Ovary (tissue), 7 donors: ENCODE measurements at regions not wholly inside any gene's neighbourhood (a gene's known extent, or its start where the extent isn't known, plus 50 kb on each side); places are given as distances from the start of the nearest gene placed in this dataset.

Source experiments
- DNase-seq, 5 donors: peaks; one replicate each; pipeline ENCODE4 v3.0.0-alpha.2; 2019 to 2020
- H3K27ac ChIP-seq, 2 donors: fragments of 200-600 bp; one replicate each; pipeline versions ENCODE4 v1.5.1 to v1.8.0; 2019 to 2022
- H3K27me3 ChIP-seq: fragments of 200-600 bp; one replicate; pipeline ENCODE4 v1.8.0; 2022
- H3K36me3 ChIP-seq: fragments of 200-600 bp; sonication (generic); one replicate; pipeline ENCODE4 v1.5.1; 2019
- H3K4me1 ChIP-seq: one replicate; pipeline ENCODE4 v1.8.1; 2013; ENCODE audit warnings: mild to moderate bottlenecking, moderate library complexity; ENCODE audit not compliant: insufficient read depth
- H3K4me3 ChIP-seq: fragments of 200-600 bp; sonication (generic); one replicate; pipeline ENCODE4 v1.5.1; 2017
- H3K9me3 ChIP-seq, 2 donors: fragments of 200-600 bp in 1 of 2; sonication (generic) in 1 of 2; one replicate each; pipeline versions ENCODE4 v1.5.1 to v1.8.1; 2013 to 2019; ENCODE audit warnings: mild to moderate bottlenecking in 1 of 2, moderate library complexity in 1 of 2
- EP300 ChIP-seq: sonication (generic); formaldehyde crosslinking; IDR thresholded peaks from one replicate; pipeline ENCODE4 v1.6.1; 2017; ENCODE audit warnings: antibody characterized with exemption
- POLR2A ChIP-seq: fragments of 450-650 bp; IDR thresholded peaks from one replicate; pipeline ENCODE4 v1.6.1; 2017; ENCODE audit warnings: antibody characterized with exemption, mild to moderate bottlenecking, moderate library complexity
- WGBS, 3 donors: extraction: QIAGEN DNeasy Blood & Tissue Kit in 1 of 3; methylation state at CpG; one replicate each; pipeline versions ENCODE4 v1.1.5 to v1.1.7; 2013 to 2017; 5-methylcytosine and 5-hydroxymethylcytosine counted together
- intact Hi-C, 4 donors: fragments of 100-400 bp; cut with DNase I; formaldehyde crosslinking; loops; one replicate each; pipeline versions ENCODE4 v1.11.0 to v1.15.1; 2022 to 2023
- TF ChIP-seq, protein P1 (sequence below), 3 donors: fragments of 450-650 bp in 2 of 3; fragments of 200-600 bp in 1 of 3; IDR thresholded peaks; one replicate each; pipeline versions ENCODE4 v1.5.1 to v1.8.0; 2016 to 2022; ENCODE audit warnings: antibody characterized with exemption in 3 of 3, mild to moderate bottlenecking in 1 of 3
- donor health status: DM: no; HTN: no; CAD: no; lungs with moderate emphysema.
- donor health status: DM: no; HTN: no; CAD: no.
- donor health status: Bipolar disorder and iron deficiency.
- donor health status: DM: no; HTN: no; CAD: no.
- donor health status: DM: yes; HTN: yes; CAD: no.

DNA sequence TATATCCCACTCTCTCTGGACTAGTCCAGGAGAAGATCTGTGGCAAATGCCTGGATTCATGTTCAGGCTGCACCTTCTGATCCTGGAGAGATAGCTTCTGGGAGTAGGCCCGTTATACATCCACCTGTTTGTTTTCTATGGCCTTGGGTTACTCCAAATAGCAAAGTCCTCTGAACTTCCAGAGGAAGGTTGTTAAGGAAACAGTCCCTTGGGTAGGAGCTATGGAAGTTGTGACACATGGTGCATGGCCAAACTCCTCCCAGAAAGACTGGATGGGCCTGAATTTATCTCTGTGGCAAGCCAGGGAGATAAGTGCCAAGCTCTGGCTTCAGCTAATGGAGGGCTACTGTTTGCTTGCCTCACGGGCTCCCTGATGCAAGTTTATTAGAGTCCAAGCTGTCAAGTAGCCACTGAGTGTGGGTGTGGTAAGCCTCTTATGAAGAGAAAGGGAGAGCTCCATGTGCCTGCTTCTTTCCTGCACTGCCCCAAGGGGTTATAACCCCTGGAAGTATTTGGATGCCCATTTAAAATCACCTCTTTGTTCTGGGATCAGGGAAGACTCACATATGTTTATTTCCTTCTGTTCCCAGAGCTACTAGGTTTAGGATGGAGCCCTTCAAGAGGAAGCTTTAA, 328.7 kb upstream of the ATP11B start:
- intact Hi-C loops, result no loop called here
- 49 to 64% (median 55%) methylated on average over 2 of the region's 2 CpGs for WGBS, 3 donors
- Histone ChIP-seq H3K27ac (no peak overlapping the region), H3K9me3 (no peaks in the 10 kb centered on the region), H3K4me1 (no peaks in the 10 kb centered on the region), H3K27me3 (no peaks in the 10 kb centered on the region), H3K36me3 (no peaks in the 10 kb centered on the region), H3K4me3 (no peak overlapping the region)
- DNase-seq, result no peak
- TF ChIP-seq, protein P1, sequence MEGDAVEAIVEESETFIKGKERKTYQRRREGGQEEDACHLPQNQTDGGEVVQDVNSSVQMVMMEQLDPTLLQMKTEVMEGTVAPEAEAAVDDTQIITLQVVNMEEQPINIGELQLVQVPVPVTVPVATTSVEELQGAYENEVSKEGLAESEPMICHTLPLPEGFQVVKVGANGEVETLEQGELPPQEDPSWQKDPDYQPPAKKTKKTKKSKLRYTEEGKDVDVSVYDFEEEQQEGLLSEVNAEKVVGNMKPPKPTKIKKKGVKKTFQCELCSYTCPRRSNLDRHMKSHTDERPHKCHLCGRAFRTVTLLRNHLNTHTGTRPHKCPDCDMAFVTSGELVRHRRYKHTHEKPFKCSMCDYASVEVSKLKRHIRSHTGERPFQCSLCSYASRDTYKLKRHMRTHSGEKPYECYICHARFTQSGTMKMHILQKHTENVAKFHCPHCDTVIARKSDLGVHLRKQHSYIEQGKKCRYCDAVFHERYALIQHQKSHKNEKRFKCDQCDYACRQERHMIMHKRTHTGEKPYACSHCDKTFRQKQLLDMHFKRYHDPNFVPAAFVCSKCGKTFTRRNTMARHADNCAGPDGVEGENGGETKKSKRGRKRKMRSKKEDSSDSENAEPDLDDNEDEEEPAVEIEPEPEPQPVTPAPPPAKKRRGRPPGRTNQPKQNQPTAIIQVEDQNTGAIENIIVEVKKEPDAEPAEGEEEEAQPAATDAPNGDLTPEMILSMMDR (IDR thresholded peaks at IDR 0.05), result no peak
- TF ChIP-seq POLR2A (no peak), EP300 (no peak)

DNA sequence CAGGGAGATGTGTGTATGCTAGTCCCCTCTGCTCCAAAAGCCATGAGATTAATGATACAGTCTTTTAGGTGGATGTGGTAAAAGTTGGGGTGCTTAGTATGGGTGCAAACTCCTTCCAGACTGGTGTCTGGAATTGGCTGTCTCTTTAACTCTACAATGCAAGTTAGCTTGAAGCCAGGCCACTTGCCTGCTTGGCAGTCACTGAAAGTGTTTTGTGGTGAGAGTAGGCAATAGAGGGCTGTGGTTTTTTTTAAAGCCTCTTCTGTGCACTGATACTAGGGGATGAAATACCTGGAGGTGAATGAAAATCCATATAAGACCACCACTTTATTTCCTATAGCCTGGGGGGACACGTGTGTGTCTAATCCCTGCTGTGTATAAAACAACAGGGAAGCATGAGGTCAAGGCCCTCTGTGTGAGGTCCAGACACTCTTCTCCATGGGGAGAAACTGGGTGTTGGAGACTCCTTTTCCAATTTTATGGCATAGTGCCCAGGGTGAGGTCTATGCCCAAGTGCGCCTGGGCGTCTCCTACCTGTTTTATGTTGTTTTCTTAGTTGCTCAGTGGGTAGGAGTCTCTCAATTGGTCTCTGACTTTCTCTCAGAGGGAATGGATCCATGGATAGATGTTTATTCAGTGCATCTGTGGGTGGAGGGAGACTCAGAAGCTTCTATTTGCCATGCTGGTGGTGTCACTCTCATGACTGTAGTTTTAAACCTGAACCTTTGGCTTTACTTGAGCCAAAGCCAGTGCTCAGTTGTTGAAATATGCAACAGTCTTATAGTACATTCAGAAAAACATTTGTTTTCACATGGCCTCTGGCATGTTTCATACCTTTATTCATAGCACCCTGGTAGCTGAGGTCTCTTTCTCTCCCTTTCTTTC, 327.8 kb upstream of the ATP11B start:
- no peak for DNase-seq
- no peak overlapping the region for H3K27ac ChIP-seq
- 59 to 67% (median 61%) methylated on average over 3 of the region's 3 CpGs for WGBS, 3 donors
- H3K36me3 ChIP-seq, result no peaks in the 10 kb centered on the region
- TF ChIP-seq POLR2A (no peak), EP300 (no peak)
- TF ChIP-seq, protein P1 (IDR thresholded peaks at IDR 0.05), result no peak
- intact Hi-C loops, result no loop called here
- no peaks in the 10 kb centered on the region for H3K9me3 ChIP-seq
- no peaks in the 10 kb centered on the region for H3K4me1 ChIP-seq
- H3K4me3 ChIP-seq, result no peak overlapping the region
- no peaks in the 10 kb centered on the region for H3K27me3 ChIP-seq

DNA sequence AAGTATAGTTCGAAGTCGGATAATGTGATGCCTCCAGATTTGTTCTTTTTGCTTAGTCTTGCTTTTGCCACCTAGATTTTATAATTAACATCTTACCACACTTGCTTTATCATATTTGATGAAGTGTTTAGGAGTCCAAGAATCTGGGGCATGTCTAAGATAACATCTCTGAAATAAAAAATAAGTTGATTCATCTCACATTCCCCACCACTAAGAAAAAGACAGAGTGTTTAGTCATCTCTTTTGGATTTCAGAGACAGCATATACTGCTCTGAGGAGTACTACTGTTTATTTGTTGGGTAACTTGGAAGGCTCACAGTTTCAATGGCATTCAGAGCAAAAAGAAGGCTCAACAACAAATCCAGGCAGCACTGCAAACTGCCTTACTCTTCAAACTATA, 324.2 kb upstream of the ATP11B start:
- H3K4me1 ChIP-seq, result no peaks in the 10 kb centered on the region
- H3K27ac ChIP-seq, result no peak overlapping the region
- H3K9me3 ChIP-seq, result no peaks in the 10 kb centered on the region
- 88 to 92% (median 91%) methylated on average over 2 of the region's 2 CpGs for WGBS, 3 donors
- no peak for DNase-seq
- TF ChIP-seq, protein P1 (IDR thresholded peaks at IDR 0.05), result no peak
- TF ChIP-seq POLR2A (no peak), EP300 (no peak)
- H3K4me3 ChIP-seq, result no peak overlapping the region
- H3K36me3 ChIP-seq, result no peaks in the 10 kb centered on the region
- H3K27me3 ChIP-seq, result no peaks in the 10 kb centered on the region
- intact Hi-C loops, result no loop called here

DNA sequence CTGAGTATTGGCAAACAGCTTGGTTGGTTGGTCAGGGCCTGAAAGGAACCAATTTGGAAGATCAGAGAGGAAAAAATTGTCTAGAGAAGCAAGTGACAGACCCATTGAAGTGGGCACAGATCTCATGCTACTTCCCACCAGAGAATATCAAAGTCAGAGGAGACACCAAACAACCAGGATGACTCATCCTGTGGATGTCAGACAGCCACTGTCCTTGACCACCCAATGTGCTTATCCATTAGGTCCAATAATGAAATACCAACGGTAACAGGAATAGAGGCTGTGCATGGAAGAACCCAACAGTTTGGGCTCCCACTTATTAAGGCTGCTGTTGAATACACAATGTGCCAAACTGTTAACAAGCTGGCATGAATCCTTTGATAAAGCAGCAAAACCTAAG, 323.1 kb upstream of the ATP11B start:
- no peak for TF ChIP-seq POLR2A
- TF ChIP-seq, protein P1 (IDR thresholded peaks at IDR 0.05), result no peak
- TF ChIP-seq EP300, result no peak
- no peak overlapping the region for H3K4me3 ChIP-seq
- 60 to 81% (median 67%) methylated on average over 1 of the region's 1 CpG for WGBS, 3 donors
- no peak for DNase-seq
- H3K27me3 ChIP-seq, result no peaks in the 10 kb centered on the region
- intact Hi-C loops, result no loop called here
- H3K36me3 ChIP-seq, result no peaks in the 10 kb centered on the region
- no peaks in the 10 kb centered on the region for H3K4me1 ChIP-seq
- H3K9me3 ChIP-seq, result no peaks in the 10 kb centered on the region
- H3K27ac ChIP-seq, result no peak overlapping the region
